WI38 (cell line): ENCODE measurements at regions not wholly inside any gene's neighbourhood (a gene's known extent, or its start where the extent isn't known, plus 50 kb on each side); places are given as distances from the start of the nearest gene placed in this dataset.

ENCODE experiments used
- H3K4me3 ChIP-seq: 2 replicates; pipeline ENCODE4 v1.5.1; 2011; ENCODE audit warnings: low read depth, mild to moderate bottlenecking, control low read depth, low read length
- TF ChIP-seq, protein P1 (sequence below): IDR thresholded peaks from 2 replicates; pipeline ENCODE4 v1.5.1; 2012; ENCODE audit warnings: low read depth, mild to moderate bottlenecking, control low read depth, low read length

DNA sequence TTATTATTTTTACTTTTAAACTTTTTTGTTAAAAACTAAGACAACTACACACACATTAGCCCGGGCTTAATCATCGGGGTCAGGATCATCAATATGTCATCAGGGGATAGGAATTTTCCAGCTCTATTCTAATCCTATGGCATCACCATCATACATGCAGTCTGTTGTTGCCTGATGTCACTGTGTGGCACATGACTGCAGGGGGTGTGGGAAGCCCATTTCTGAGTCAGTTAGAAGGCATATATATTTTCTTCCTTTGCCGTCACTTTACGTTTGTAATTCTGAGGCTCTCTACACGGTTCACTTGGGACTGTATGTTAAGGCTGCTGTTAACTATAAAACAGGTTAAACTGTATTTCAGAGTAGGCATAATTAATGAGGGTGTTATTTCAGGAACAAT, 144.4 kb upstream of the ITGA6 start:
- no peak overlapping the region for H3K4me3 ChIP-seq

DNA sequence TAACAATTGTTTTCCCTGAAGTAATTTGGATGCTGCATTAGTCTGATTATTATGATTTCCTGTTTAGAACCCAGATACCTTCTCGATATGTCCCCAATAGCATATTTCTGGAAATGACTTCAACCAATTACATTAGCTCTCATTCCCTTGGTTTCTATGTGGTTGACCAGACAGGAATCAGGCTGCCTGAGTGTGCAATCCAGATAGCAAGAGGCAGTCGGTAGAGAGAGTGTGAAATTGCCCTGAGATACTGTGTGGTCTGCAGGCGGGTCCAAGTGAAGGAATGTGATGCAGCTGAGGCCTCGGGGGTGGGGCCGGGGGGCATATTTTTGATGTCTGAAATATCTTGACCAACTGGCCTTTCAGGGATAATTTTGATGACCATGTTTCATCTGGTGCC, 143.9 kb upstream of the ITGA6 start:
- no peak overlapping the region for H3K4me3 ChIP-seq
- TF ChIP-seq, protein P1, sequence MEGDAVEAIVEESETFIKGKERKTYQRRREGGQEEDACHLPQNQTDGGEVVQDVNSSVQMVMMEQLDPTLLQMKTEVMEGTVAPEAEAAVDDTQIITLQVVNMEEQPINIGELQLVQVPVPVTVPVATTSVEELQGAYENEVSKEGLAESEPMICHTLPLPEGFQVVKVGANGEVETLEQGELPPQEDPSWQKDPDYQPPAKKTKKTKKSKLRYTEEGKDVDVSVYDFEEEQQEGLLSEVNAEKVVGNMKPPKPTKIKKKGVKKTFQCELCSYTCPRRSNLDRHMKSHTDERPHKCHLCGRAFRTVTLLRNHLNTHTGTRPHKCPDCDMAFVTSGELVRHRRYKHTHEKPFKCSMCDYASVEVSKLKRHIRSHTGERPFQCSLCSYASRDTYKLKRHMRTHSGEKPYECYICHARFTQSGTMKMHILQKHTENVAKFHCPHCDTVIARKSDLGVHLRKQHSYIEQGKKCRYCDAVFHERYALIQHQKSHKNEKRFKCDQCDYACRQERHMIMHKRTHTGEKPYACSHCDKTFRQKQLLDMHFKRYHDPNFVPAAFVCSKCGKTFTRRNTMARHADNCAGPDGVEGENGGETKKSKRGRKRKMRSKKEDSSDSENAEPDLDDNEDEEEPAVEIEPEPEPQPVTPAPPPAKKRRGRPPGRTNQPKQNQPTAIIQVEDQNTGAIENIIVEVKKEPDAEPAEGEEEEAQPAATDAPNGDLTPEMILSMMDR = no peak

More for the DNA sequence above, 144.4 kb upstream of the ITGA6 start:
- TF ChIP-seq, protein P1 = no peak

GRCh38 chr2:172284209-172284608, 143.2 kb upstream of the ITGA6 start:
- no peak overlapping the region for H3K4me3 ChIP-seq
- TF ChIP-seq, protein P1 = no peak

- no peak overlapping the region for H3K4me3 ChIP-seq
- TF ChIP-seq, protein P1 = no peak
Observed at GRCh38 chr2:172285010-172285621, 142.3 kb upstream of the ITGA6 start.

GRCh38 chr2:172285760-172286159, 141.6 kb upstream of the ITGA6 start:
- TF ChIP-seq, protein P1 = no peak
- no peak overlapping the region for H3K4me3 ChIP-seq

DNA sequence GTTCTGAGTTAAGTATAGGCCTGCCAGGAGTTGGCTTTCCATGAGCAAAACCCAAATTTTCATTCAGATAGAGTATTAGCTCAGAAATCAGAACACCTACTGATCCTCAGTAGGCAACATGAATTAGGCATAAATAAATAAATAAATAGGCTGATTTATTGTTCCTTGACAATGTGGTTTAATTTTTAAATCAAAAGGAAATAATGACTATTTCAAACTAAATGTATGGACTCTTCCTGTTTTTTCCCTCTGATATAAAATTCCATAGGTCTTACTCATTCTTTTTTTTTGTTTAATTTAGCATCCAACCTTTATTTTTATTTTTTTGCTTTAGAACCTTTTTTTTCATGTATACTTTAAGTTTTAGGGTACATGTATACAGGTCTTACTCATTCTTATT, 140.2 kb upstream of the ITGA6 start:
- TF ChIP-seq, protein P1 = no peak
- no peak overlapping the region for H3K4me3 ChIP-seq

GRCh38 chr2:172287605-172288315, 139.6 kb upstream of the ITGA6 start:
- TF ChIP-seq, protein P1 = no peak

More at GRCh38 chr2:172287605-172288315, 139.6 kb upstream of the ITGA6 start:
- no peak overlapping the region for H3K4me3 ChIP-seq
